Ishikawa (cell line): ENCODE measurements at regions not wholly inside any gene's neighbourhood (a gene's known extent, or its start where the extent isn't known, plus 50 kb on each side); places are given as distances from the start of the nearest gene placed in this dataset.

Experiments used
- CREB1 ChIP-seq: IDR thresholded peaks from 2 replicates; pipeline ENCODE4 v1.6.1; 2012; ENCODE audit warnings: low read depth
- NFIC ChIP-seq: IDR thresholded peaks from 2 replicates; pipeline ENCODE4 v1.6.1; 2012
- RAD21 ChIP-seq: IDR thresholded peaks from 2 replicates; pipeline ENCODE4 v1.6.1; 2012; ENCODE audit warnings: low read depth
- REST ChIP-seq: IDR thresholded peaks from 2 replicates; pipeline ENCODE4 v1.6.1; 2012; ENCODE audit warnings: low read depth, mild to moderate bottlenecking
- TEAD4 ChIP-seq: IDR thresholded peaks from 2 replicates; pipeline ENCODE4 v1.6.1; 2012

GRCh38 chr9:135305546-135306180, 173.9 kb upstream of the PPP1R26 start:
- no peak for TF ChIP-seq RAD21
- TF ChIP-seq REST: no peak
- no peak for TF ChIP-seq TEAD4
- TF ChIP-seq NFIC: no peak
- TF ChIP-seq CREB1: no peak
